ENCODE measurements at regions not wholly inside any gene's neighbourhood (a gene's known extent, or its start where the extent isn't known, plus 50 kb on each side); places are given as distances from the start of the nearest gene placed in this dataset.

DNA sequence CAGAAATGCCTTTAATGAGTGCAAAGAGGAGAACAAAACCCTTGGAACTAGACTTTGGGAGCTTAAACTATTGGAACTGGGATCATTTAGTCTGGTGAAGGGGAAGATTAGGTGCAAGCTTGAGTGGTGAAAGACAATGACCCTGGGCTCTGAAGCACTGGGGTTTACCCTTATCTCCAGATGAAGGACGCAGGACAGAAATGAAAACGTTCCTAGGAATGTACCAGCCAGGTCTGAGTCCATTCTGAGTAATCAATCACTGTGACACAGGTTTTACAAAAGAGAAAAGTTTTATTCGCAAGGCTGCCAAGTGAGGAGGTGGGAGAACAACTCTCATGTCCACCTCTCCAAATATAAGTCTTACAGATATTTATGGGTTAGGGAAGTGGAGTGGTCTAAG is 249.1 kb downstream of the LRIG3 start:
- TF ChIP-seq JUND (IDR thresholded peaks at IDR 0.05) (no peak), POLR2AphosphoS5 (IDR thresholded peaks at IDR 0.05; ENCODE audit: low read depth, low read length) (no peak), GABPA (IDR thresholded peaks at IDR 0.05; ENCODE audit: low read depth) (no peak), NRF1 (IDR thresholded peaks at IDR 0.05; ENCODE audit: low read depth, low read length) (no peak), MXI1 (IDR thresholded peaks at IDR 0.05; ENCODE audit: low read depth, low read length) (no peak), RFX5 (IDR thresholded peaks at IDR 0.05; ENCODE audit: low read length) (no peak), EP300 (IDR thresholded peaks at IDR 0.05; ENCODE audit: borderline replicate concordance in 1 of 2, low read depth in 1 of 2, low read length in 1 of 2) (no peak), SMC3 (IDR thresholded peaks at IDR 0.05; ENCODE audit: low read depth, low read length) (no peak), CHD2 (IDR thresholded peaks at IDR 0.05; ENCODE audit: low read length, partially characterized antibody) (no peak), EZH2phosphoT487 (IDR thresholded peaks at IDR 0.05; ENCODE audit: borderline replicate concordance, low read depth) (no peak), MEF2A (IDR thresholded peaks at IDR 0.05; ENCODE audit: borderline replicate concordance, low read depth) (no peak)
- TF ChIP-seq, protein P1, sequence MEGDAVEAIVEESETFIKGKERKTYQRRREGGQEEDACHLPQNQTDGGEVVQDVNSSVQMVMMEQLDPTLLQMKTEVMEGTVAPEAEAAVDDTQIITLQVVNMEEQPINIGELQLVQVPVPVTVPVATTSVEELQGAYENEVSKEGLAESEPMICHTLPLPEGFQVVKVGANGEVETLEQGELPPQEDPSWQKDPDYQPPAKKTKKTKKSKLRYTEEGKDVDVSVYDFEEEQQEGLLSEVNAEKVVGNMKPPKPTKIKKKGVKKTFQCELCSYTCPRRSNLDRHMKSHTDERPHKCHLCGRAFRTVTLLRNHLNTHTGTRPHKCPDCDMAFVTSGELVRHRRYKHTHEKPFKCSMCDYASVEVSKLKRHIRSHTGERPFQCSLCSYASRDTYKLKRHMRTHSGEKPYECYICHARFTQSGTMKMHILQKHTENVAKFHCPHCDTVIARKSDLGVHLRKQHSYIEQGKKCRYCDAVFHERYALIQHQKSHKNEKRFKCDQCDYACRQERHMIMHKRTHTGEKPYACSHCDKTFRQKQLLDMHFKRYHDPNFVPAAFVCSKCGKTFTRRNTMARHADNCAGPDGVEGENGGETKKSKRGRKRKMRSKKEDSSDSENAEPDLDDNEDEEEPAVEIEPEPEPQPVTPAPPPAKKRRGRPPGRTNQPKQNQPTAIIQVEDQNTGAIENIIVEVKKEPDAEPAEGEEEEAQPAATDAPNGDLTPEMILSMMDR (IDR thresholded peaks at IDR 0.05), result no peak
- TF ChIP-seq, protein P2, sequence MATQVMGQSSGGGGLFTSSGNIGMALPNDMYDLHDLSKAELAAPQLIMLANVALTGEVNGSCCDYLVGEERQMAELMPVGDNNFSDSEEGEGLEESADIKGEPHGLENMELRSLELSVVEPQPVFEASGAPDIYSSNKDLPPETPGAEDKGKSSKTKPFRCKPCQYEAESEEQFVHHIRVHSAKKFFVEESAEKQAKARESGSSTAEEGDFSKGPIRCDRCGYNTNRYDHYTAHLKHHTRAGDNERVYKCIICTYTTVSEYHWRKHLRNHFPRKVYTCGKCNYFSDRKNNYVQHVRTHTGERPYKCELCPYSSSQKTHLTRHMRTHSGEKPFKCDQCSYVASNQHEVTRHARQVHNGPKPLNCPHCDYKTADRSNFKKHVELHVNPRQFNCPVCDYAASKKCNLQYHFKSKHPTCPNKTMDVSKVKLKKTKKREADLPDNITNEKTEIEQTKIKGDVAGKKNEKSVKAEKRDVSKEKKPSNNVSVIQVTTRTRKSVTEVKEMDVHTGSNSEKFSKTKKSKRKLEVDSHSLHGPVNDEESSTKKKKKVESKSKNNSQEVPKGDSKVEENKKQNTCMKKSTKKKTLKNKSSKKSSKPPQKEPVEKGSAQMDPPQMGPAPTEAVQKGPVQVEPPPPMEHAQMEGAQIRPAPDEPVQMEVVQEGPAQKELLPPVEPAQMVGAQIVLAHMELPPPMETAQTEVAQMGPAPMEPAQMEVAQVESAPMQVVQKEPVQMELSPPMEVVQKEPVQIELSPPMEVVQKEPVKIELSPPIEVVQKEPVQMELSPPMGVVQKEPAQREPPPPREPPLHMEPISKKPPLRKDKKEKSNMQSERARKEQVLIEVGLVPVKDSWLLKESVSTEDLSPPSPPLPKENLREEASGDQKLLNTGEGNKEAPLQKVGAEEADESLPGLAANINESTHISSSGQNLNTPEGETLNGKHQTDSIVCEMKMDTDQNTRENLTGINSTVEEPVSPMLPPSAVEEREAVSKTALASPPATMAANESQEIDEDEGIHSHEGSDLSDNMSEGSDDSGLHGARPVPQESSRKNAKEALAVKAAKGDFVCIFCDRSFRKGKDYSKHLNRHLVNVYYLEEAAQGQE (IDR thresholded peaks at IDR 0.05; ENCODE audit: low read depth, low read length), result no peak
- TF ChIP-seq, protein P3, sequence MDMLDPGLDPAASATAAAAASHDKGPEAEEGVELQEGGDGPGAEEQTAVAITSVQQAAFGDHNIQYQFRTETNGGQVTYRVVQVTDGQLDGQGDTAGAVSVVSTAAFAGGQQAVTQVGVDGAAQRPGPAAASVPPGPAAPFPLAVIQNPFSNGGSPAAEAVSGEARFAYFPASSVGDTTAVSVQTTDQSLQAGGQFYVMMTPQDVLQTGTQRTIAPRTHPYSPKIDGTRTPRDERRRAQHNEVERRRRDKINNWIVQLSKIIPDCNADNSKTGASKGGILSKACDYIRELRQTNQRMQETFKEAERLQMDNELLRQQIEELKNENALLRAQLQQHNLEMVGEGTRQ (IDR thresholded peaks at IDR 0.05; ENCODE audit: borderline replicate concordance, low read depth, low read length), result no peak
